NCI-H1694 treated with DMSO at 0.1 percent for 48 hours (cell line): ENCODE measurements at regions not wholly inside any gene's neighbourhood (a gene's known extent, or its start where the extent isn't known, plus 50 kb on each side); places are given as distances from the start of the nearest gene placed in this dataset.
"Not testable (repeated sequence)": the region's sequence is repeated elsewhere in the genome, so short reads cannot be mapped to it uniquely, and the experiment has no call there.

Source experiments
- DNase-seq: peaks from one replicate; lab custom pipeline; 2025; lab: John Stamatoyannopoulos, UW

- no peak for DNase-seq
These were observed 277.6 kb upstream of the NRP1 start for GRCh38 chr10:33612116-33612515.

GRCh38 chr10:33611423-33611822 lies 277.0 kb upstream of the NRP1 start:
- DNase-seq, result no peak

GRCh38 chr10:33609546-33609945 lies 275.1 kb upstream of the NRP1 start:
- no peak for DNase-seq

GRCh38 chr10:33602278-33602677 lies 267.8 kb upstream of the NRP1 start:
- DNase-seq, result no peak

DNA sequence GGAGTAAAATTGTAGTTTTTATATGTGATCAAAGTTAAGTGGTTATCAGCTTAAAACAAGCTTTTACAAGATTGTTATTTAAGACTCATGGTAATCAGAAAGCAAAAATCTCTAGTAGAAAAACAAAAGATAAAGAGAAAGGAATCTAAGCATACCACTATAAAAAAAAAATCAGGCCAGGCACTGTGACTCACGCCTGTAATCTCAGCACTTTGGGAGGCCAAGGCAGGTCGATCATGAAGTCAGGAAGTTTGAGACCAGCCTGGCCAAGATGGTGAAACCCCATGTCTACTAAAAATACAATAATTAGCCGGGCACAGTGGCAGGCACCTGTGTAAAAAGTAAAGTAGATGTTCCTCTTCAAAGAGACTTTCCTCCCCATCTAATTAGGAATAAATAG lies 265.9 kb upstream of the NRP1 start:
- no peak for DNase-seq

GRCh38 chr10:33596422-33596821 lies 262.0 kb upstream of the NRP1 start:
- DNase-seq, result no peak

DNA sequence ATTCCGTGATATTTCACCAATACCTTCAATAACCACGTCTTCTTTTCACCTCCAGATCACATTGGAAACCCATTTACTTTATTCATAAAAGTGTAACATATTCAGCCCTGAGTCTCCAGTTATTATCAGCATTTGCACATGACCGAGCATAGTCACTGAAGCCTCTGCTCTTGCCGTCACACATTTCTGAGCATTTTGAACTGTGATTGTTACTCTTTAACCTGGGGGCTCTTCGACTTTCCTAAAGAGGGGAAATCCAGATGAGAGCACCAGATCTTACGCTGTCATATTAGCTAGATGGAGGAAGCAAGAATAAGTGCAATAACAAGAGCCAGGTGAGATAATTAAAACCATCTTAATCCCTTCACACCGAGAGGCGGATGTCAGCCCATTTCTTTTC lies 260.0 kb upstream of the NRP1 start:
- DNase-seq, result no peak

DNA sequence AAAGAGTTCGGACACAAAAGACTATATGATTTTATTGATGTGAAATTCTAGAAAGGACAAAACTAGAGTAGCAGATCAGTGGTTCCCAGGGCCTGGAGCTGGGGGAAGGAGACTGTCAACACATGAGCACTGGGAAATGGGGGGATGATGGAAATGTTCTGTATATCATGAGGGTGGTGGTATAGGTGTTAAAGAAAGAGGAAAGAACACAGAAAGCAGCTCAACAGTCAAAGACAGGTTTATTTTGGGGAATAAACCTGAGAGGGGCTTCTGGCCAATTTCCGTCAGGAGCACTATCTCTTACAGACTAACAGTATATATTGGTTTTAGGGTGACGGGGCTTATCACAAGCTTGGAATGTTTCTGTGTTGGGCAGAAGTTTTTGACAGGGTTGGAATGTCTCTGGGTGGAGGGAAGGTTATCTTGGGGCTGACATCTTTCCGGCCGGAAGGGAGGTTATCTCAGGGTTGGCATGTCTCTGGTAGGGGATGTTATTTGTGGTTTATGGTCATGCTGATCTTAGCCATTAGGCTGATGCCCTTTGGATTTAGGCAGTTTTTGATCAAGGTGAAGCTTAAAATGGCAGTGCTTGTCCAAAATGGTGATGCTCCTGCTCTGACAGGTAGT lies 254.6 kb upstream of the NRP1 start:
- no peak for DNase-seq

- not testable (repeated sequence) for DNase-seq
These were observed 250.1 kb upstream of the NRP1 start for GRCh38 chr10:33584596-33584995.

- DNase-seq, result no peak
These were observed 245.5 kb upstream of the NRP1 start for GRCh38 chr10:33579996-33580395.

- no peak for DNase-seq
These were observed 239.1 kb upstream of the NRP1 start for GRCh38 chr10:33573606-33574005.

DNA sequence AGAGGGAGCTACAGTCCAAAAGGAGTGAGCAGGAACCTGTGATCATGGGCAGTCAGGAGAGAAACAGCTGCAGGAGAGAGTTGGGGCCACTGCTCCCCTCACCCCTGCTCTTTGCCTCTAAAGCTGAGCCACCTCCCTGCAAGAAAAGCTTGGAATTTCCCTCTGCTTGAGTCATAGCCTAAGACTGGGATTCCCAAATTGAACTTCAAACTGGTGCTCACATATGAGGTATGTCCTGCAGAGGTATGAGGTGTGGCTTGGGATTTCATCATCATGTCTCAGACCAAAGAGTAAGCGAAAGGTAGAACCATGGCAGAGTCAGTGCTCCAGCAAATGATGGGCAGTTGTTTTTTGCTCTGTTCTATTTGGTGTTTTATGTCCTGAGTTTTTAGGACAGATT lies 237.1 kb upstream of the NRP1 start:
- no peak for DNase-seq

DNA sequence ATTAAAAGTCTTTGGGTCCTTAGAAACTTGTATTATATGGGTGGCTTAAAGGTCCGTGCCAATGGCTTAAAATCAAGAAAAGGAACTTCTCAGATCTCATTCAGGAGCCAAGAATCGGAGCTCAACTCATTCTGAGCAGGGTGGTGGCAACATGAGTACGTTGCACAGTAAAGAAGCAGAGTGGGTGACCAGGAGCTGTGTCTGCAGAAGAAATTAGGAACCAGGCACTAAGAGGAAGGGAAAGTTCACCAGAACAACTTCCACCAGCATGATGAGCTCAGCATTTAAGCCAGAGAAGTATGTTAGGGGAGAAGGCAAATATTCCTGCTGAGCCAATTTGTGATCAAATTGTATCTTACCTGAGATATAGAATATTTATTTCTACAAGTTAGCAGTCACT lies 236.0 kb upstream of the NRP1 start:
- no peak for DNase-seq

DNA sequence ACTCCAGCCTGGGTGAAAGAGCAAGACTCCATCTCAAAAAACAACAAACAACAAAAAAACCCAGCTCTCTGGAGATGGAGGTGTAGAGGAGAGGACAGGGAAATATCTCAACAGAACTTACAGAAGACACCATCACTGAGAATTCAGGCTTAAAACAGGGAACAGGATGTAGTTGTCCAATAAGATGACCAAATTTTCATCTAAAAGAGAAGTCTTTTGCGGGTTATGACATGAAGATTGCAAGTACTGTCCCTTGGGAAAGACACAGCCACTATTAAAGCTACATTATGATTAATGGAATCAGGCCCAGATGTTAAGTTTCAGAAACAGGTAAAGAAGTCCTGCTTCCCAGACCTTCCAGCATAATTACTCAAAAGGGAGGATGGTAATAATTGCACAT lies 235.2 kb upstream of the NRP1 start:
- DNase-seq, result no peak

DNA sequence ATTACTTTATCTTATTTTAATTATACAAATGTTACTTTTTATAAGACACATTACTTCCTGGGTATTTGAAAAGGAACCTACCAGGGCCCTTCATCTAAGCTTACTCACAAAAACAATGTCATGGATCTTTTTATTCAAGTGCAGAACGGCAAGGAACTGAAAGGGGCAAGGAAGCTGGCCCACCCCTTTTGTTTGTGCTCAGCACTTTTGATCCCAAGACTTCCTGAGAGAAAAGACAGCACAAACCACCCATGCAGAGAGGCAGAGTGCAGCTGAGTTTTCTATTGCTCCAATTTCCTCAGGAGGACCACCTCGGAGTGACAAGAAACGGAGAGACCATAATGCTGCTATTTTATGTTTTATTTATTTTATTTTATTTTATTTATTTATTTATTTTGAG lies 232.0 kb upstream of the NRP1 start:
- no peak for DNase-seq

DNA sequence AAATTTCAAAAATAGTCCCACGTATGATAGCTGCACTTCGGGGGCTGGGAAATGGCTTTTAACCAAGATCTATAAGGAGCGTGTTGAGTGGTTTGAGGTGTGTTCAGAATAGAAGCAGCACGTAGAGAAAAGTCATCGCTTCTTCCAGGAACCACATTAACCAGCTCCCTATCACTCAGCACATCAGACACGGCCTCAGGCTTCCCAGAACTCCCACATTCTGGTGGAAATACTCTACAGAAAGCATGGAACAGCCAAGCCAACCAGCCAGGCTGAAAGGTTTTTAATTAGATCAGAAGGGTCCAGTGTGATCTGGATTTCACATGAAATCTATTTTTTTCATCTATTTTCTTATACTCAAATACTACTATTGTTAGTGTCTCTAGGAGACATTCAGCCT lies 231.5 kb upstream of the NRP1 start:
- DNase-seq, result no peak

- DNase-seq, result no peak
These were observed 230.8 kb upstream of the NRP1 start for GRCh38 chr10:33565231-33565630.

GRCh38 chr10:33559105-33559504 lies 224.6 kb upstream of the NRP1 start:
- DNase-seq, result peak; percentile 11

DNA sequence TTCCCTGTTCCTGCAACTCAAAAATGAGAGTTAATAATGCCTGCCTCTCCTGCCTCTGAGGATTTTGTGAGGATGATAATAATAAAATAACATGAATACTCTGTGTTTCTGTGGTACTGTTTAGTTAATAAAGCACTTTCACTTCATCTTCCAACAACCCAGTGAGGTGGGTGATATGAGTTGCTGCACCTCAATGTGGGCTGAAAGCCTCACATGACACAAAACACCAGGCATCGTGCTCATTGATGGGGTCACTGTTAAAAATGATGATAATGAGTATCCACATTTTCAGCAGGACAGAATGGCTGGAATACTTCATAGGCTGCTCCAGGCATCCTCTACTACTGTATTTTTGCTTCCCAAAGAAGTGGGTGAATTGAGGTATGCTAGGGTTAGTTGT lies 222.8 kb upstream of the NRP1 start:
- no peak for DNase-seq

DNA sequence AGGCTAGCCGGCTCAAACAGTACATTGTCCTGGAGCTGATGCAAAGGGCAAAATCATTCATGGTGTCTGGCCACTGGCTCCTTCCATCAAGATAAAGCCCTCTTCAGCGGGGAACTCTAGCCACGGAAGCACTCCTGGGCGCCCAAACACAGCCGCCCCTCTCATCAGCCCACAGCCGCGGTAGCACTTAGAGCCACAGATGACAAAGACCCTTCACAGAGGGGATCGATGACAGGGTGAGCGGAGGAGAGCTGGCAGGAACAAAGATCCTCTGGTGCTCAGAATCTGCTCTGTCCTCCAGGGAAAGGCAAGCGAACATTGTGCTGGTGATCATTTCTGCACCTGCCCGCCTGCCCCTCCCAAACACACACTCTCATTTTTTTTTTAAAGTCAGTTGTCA lies 222.2 kb upstream of the NRP1 start:
- DNase-seq, result no peak

DNA sequence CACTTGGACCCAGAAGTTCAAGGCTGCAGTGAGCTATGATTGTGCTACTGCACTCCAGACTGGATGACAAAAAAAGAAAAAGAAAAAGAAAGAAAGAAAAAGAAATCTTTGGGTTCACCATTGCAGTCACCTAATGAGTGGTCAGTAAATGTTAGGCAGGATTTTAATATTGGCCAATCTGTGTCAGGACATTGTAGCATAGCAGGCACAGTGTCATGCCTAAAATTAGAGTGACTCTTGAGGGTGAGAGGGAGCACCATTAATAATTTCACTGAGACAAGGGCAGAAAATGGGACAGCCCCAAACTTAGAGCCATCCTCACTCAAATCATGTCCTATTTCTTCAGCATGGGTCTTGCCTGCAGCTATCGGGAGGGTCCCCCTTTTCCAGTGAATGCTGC lies 221.6 kb upstream of the NRP1 start:
- no peak for DNase-seq

DNA sequence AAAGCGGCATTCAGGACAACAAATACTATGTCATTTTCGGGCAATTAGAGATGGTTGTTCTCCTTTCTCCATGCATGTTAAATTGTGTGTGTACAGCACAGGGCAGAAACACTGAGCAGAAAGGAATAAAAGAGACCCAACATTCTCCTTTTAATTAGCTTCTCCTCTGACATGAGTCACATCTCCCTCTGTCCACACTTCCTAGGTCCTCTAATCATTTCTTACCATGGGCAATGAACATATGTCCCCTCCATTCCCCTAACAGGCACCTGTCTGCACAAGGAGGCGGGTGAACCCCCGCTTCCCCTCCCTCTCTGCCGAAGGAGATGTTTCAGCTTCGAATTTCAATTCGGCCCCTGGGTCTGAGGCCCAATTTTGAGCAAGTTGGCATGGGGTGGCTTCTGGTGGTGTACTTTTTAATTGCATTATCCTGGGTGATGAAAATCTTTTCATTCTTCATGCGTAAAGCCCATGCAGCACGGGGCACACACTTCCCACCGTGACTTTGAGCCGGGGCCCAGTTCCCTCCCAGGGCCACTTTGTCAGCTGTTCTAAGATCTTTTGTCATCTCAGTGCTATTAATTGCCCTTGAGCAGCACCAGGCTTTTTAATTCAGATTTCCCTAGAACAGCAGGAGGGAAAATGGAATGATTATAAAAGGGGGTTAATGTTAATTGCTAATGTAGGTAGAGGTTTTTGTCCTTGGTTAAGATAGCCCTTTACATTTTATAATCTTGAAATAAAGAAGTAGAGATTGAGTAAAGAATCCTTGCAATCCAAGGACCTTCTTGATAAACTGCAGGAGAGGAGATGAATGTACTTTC lies 219.5 kb upstream of the NRP1 start:
- DNase-seq, result no peak

DNA sequence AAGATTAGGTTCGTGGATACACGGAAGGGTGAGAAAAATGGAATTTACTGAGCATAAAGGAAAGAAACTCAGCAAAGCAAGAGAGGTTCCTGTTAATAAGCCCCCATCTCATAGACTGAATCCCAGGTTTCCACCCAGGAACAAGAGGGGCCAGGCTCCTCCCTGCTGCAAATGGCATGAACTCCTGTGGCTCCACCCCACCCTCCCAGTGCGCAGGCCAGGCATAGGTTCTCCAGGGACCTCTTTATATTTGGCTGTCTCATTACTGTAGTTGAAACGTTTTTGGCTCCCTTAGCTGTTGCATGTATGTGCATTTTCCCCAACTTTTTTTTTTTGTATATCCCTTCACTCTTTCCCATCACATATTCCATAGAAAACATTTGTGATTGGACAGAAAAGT lies 217.8 kb upstream of the NRP1 start:
- DNase-seq, result no peak

- no peak for DNase-seq
These were observed 216.3 kb upstream of the NRP1 start for GRCh38 chr10:33550811-33551210.
